Endothelial cell of hepatic sinusoid (primary cell): ENCODE measurements at regions not wholly inside any gene's neighbourhood (a gene's known extent, or its start where the extent isn't known, plus 50 kb on each side); places are given as distances from the start of the nearest gene placed in this dataset.
"Not testable (repeated sequence)": the region's sequence is repeated elsewhere in the genome, so short reads cannot be mapped to it uniquely, and the experiment has no call there.

Experiments used
- in situ Hi-C: cut with HindIII; loops from 2 replicates; pipeline ENCODE4 v1.10.0; 2017; ENCODE audit warnings: low sequenced_read_pairs

DNA sequence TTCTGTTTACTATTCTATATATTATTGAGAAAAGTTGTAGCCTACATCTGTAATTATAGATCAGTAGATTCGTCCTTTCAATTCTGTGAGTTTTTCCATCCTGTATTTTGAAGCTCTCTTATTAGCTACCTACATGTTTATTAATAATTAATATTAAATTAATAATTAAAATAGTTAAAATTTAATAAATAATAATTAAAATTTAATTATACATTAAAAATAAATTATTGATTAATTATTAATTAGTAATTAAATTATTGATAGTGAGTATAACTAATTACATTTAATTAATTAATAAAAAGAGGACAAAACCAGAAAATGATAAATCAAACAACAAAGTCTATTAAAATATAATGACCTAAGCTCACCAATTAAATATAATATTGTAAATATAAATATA is 606.6 kb upstream of the ROBO1 start:
- in situ Hi-C loops = no loop called here

DNA sequence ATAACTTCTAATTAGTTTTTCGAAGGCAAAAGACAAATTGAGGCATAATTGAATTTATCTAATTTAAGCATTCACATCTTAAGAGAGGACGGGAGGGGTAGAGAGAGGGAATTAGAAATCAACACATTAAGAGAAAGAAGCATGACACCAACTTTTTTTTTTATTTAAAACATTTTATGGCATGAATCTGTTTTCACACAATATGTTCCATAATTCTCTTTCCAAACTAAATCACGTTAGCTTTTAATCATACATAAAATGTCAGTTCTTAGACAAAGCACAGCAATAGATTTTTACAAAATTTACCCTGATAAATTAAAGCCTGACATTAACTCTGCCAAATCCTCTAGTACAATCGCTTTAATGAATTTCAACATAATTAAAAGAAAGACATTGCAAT is 600.8 kb upstream of the ROBO1 start:
- in situ Hi-C loops = no loop called here

DNA sequence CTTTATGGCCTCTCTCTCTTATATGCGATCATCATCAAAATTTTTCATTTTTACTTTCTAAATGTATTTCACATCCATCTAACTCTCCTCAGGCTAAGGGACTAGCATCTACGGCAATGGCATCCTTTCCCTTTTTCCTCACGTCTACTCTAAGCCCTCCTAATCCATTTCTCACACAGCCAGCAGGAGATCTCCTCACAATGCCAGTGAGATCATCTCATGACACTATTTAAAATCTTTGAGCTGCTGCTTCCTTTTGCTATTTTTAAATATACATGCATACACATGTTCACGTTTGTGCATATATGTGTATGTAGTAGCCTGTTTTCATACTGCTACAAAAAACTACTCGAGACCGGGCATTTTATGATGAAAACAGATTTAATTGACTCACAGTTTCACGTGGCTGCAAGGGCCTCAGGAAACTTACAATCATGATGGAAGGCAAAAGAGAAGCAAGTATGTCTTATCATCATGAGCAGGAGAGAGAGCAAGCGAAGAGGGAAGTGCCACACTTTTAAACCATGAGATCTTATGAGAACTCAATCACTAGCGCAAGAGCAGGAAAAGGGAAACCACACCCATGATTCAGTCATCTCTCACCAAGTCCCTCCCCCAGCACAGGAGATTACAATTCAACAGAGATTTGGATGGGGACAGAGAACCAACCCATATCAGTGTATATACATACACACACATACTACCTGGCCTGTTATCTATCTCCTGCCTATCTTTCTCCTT is 599.2 kb upstream of the ROBO1 start:
- in situ Hi-C loops = no loop called here

DNA sequence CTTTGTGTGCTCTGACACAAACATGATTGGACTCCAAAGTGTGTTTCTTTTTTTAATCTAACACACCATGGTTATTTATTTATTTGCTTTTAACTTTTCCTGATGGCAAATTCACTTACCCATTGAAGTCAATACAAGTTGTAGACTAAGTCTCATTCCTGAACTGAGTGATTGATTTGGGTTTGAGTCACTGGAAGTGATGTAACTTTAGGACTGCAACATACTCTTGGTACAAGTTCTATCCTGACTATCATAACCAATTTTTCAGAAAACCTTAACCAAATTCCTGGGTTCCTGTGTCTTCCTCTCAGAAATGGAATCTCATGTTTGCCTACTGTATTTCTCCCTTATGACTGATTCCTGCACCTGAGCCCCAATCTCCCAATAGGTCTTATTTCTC is 590.0 kb upstream of the ROBO1 start:
- in situ Hi-C loops = no loop called here

DNA sequence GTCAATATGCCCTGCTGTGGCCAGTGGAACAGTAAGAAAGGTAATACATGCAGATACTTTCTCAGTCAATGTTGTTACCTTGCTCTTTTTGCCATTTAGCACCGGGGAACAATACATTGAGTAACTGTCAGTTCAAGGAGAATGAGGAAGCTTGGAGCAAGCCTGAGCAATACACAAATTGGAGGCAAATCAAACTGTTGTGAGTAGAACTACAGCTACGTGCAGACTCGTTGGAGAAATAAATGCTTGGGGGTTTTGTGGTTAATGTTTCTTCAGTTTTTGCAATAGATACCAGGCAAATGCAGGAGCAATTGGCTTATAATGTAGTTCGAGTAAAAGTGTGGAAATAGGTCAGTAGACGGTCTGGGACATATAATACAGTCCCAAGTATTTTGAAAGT is 587.3 kb upstream of the ROBO1 start:
- in situ Hi-C loops = no loop called here

DNA sequence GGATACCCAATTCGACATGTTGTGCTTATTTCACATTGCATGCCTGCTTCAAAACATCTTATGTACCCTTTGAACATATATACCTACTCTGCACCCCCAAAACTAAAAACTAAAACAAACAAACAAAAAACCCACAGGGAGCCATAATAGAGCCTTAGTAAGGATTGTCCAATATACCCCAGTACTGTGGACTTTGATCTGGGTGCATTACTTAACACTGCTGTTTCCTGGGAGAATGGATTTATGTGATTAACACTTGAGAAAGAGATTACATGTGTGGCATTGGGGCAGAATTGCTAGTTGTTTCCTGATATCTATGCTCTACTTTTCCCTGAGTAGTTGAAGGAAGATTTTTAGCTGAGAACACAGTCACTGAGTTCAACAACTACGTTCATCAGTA is 583.4 kb upstream of the ROBO1 start:
- in situ Hi-C loops = no loop called here

DNA sequence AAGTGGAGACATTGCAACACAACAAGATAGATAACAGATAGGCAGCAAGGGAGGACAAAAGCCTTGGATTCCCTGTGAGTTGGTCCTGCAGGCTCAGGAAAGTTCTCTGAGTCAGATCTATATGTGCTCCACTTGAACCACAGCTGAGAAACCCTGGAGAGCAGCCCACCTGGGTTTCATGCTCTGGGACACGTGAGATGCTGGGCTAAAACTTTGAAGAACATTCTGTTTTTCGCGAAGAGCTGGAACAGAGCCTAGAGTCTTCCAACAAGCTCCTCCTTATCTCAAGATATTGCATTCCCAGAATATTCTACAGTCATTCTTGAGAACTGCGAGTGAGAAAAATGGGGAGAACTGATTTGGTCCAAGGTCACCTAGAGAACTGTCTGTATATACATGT is 583.0 kb upstream of the ROBO1 start:
- in situ Hi-C loops = no loop called here

DNA sequence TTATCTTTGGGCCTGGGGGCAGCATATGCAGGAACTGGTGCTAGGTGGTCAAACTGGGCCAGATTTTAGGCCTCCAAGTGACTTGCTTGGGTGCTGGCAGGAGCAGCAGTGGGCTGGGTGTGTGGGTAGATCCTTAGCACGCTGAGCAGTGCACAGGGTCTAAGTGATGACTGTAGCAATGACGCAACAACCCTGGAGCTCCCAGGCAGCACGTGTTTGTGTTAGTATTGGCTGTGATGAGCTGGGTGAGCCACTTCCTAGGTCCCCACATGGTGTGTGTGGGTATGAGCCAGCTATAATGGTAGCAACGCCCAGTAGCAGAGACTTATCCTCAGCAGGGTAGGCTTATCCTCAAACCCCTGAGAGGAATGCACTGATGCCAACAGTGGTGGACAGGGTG is 570.6 kb upstream of the ROBO1 start:
- in situ Hi-C loops = no loop called here

DNA sequence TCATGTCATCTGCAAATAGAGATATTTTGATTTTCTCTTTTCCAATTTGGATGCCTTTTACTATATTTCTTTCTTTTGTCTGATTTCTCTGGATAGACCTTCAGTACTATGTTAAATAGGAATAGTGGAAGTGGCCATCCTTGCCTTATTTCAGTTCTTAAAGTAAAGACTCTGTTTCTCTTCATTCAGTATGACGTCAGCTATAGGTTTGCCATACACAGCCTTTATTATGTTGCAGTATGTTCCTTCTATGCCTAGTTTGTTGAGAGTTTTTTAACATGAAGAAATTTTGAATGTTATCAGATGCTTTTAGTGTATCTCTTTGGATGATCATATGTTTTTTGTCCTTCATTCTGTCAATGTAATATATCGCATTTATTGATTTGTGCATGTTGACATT is 566.7 kb upstream of the ROBO1 start:
- in situ Hi-C loops = no loop called here

DNA sequence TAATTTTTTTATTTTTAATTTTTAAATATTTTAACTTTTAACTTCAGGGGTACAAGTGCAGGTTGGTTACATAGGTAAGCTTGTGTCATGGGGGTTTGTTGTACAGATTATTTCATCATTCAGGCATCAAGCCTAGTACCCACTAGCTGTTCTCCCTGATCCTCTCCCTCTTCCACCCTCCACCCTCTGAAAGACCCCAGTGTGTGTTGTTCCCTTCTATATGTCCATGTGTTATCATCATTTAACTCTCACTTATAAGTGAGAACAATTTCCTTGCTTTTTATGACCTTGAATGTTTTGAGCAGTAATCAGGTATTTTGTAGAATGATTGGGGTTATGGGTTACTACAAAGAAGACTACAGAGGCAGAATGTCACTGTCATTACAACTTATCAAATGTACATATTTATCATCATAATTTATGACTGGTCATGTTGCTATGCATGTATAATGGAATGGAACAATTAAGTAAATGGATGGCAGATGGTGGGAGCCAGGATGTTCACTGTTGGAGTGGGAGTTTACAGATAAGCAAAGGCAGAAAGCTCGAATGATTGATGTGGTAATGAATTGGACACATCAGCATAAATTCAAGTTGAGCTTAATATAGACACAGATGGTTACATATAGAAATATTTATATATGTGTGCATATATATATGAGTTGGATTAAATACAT is 563.8 kb upstream of the ROBO1 start:
- in situ Hi-C loops = no loop called here

DNA sequence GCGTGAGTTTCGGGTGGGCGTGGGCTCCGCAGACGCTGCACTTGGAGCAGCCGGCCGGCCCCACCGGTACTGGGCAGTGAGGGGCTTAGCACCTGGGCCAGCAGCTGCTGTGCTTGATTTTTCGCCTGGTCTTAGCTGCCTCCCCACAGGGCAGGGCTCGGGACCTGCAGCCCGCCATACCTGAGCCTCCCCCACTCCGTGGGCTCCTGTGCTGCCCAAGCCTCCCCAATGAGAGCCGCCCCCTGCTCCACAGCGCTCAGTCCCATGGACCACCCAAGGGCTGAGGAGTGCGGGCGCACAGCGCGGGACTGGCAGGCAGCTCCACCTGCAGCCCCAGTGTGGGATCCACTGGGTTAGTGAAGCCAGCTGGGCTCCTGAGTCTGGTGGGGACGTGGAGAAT is 546.7 kb upstream of the ROBO1 start:
- in situ Hi-C loops = not testable (repeated sequence)

DNA sequence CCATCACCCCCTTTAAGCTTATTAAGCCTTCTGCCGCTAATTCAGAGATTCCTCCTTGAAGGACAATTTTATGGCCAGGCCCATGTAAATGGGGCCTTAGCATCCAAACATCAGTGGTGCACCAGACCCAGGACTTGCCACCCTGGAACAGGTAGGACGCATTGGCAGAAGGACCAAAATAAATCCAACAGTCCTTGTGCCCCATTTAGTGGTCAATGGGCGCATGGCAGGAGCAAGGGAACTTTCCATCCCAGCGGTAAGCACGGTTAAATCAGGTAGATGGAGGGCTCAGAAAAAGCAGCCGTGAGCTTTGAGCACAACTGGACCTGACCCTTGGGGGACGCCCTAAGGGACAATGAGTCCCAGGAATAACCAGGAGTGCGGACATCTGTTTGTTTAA is 540.8 kb upstream of the ROBO1 start:
- in situ Hi-C loops = no loop called here

DNA sequence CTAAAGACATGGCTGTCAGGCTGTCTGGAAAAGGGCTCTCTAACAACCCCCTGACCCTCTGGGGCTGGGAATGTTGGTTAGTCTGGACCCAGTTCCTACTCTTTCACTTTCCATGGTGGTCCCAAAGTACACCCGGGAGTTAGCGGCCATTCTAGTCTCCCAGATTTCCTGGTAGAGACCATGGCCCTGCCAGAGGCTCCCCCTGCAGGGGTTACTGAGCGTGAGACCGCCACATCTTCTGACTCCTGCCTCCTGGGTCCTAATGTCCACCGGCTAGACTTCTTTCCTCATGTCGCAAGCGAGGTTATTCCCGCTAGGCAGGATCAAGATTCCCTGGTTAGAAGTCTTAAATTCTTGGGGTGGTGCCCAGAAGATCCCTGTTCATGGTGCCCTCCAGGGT is 540.0 kb upstream of the ROBO1 start:
- in situ Hi-C loops = no loop called here

DNA sequence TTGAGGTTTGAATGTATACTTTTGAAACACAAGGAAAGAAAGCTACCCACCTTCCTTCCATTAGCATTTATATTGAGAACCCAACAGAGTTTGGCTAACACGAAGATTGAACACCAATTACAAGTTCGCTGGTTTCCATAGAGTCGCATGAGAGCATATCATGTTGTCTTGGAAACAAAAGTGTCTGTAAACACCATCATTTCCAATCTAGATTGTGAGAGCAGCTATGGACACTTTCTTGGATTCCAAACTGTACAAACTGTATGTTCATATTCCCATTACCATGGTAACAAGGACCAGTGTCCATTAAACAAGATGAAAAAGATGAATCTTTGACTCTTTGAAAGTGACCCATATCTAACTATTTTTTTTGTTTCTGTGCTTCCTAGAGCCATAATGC is 529.9 kb upstream of the ROBO1 start:
- in situ Hi-C loops = no loop called here

DNA sequence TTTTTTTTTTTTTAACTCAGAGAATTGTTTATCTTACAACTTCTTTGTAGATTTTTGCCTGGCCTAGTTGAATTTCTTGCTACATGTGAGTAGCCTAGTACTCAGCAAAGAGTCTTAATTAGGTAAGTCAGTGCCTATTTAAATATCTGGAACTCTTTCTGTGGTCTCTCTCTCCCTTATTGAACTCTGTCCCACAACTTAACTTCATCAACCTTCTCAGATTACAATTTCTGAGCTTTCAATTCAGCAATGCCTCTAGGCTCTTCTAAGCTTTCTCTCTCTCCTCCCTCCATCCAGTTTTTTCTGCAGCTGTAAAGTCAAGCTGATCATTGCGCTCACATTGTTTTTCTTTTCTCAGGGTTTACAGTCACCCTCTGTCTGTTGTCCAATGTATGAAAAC is 517.6 kb upstream of the ROBO1 start:
- in situ Hi-C loops = no loop called here

DNA sequence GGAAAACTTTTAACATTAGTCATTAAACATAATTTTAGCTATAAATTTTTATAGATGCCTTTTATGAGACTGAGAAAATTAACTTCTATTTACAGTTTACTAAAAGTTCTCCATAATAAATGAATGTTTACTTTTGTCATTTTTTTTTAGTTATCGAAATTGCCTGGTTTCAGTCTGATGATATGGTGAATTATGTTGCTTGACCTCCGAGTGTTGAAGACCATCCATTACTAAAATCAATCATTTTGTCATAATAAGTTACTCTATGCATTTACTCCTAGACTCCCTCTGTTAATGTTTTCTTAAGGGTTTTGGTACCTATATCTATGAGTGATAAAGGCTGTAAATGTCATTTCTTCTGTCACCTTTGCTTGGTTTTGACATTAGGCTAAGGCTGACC is 516.0 kb upstream of the ROBO1 start:
- in situ Hi-C loops = no loop called here

DNA sequence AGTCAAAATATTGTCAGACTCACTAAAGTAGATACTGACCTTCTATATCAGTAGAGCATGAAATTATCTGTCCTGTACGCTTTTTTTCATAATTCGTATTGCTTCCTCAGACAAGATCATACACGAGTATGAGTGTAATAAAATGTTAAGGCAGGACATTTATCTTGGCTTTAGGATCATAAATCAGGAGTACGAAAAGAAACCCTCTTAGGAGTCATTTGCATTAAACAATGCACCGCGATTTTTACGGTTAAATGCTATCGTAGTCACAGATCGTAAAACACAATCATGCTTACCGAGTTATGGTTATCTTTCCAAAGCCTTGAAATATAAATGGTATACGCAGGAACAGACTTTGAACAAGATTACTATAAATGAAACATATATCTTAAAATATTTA is 510.3 kb upstream of the ROBO1 start:
- in situ Hi-C loops = no loop called here

DNA sequence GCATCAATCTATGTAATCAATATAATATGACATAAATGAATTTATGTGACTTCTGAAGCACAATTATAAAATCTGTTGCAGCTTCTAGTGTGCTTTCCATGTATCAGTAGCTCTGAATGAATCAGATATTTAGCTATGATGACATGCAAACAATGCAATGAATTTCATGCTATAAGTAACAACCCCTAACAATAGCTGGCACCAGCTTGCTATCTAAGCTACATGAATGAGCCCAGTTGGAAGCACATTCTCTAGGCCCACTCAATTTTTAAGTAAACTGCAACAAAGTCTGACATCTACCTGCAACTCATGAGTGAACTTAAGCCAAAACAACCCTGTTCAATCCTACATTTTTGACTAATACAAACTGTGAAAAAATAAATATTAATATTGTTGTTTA is 507.3 kb upstream of the ROBO1 start:
- in situ Hi-C loops = no loop called here

DNA sequence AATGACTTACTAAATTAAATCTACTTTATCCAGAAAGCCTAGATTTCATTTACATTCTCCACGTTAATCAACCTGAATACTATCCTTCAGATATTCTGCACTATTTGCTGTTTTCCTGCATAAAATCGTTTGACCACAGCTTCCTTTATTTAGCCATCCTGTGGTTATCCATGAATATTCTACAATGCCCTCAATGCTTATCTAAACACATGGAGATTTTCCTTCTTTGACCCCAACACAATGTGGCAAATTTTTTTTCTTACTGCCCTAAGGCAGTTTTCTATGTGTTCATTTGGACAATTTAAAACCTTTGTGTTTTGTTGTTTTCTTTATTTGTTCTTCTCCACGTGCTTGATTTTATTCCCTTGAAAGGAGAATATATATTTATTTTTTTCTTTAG is 495.5 kb upstream of the ROBO1 start:
- in situ Hi-C loops = no loop called here

DNA sequence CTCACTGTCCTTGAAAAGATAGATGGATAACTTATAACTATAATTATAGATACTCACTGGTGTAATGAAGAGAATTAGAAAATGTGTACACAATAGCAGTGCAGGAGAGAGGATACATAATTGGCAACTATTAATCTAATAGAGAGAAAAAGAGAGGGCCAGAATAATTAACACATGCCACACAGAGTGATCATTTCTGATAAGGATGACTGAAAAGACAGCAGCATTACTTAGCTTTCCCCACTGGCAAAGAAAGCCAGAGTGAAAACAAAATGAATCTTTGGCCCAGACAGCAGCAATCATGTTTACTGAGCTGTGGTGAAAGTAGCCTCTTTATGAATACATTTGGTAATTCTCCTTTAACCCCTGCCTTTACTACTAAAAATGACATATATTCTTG is 493.3 kb upstream of the ROBO1 start:
- in situ Hi-C loops = no loop called here

DNA sequence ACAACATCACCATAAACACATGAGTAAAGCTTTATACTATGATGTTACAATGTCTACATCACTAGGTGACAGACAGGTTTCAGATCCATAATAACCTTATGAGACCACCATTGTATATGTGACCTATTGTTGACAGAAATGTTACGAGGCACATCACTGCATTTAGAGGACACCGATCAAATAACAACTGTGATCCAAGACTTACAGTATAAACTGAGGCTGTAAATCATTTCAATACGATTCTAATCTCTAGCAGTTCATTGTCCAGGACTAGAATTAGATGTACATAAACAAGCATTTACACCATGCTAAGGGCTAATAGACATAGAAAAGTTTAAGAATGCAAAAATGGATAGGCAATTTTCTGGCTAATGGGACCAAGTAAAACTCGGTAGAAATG is 491.9 kb upstream of the ROBO1 start:
- in situ Hi-C loops = no loop called here

DNA sequence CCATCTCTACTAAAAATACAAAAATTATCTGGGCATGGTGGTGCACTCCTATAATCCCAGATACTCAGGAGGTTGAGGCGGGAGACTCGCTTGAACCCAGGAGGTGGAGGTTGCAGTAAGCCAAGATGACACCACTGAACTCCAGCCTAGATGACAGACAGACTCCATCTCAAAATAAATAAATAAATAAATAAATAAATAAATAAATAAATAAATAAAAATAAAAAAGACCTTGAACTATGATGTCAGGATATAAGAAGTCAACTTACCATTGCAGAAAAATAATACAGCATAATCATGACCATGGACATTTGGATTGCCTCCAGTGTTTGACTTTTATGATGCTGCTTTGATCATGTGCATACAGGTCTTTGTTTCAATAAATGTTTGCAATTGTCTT is 484.3 kb upstream of the ROBO1 start:
- in situ Hi-C loops = no loop called here

DNA sequence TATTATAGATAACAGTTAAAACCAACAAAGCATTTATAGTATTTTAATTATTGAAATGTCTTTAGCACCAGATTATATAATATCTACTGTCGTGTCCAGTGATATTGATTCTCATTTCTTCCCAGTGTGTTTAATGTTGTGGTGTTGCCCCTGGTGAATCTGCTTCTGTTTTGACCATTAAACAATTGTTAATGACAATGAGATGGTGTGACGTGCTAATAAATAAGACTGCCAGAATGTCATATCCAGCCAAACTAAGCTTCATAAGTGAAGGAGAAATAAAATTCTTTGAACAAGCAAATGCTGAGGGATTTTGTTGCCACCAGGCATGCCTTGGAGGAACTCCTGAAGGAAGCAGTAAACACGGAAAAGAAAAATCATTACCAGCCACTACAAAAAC is 480.0 kb upstream of the ROBO1 start:
- in situ Hi-C loops = no loop called here
